Ovary (tissue), 7 donors: ENCODE measurements at regions not wholly inside any gene's neighbourhood (a gene's known extent, or its start where the extent isn't known, plus 50 kb on each side); places are given as distances from the start of the nearest gene placed in this dataset.

ENCODE experiments used
- DNase-seq, 5 donors: peaks; one replicate each; pipeline ENCODE4 v3.0.0-alpha.2; 2019 to 2020
- H3K27ac ChIP-seq, 2 donors: fragments of 200-600 bp; one replicate each; pipeline versions ENCODE4 v1.5.1 to v1.8.0; 2019 to 2022
- H3K27me3 ChIP-seq: fragments of 200-600 bp; one replicate; pipeline ENCODE4 v1.8.0; 2022
- H3K36me3 ChIP-seq: fragments of 200-600 bp; sonication (generic); one replicate; pipeline ENCODE4 v1.5.1; 2019
- H3K4me1 ChIP-seq: one replicate; pipeline ENCODE4 v1.8.1; 2013; ENCODE audit warnings: mild to moderate bottlenecking, moderate library complexity; ENCODE audit not compliant: insufficient read depth
- H3K4me3 ChIP-seq: fragments of 200-600 bp; sonication (generic); one replicate; pipeline ENCODE4 v1.5.1; 2017
- H3K9me3 ChIP-seq, 2 donors: fragments of 200-600 bp in 1 of 2; sonication (generic) in 1 of 2; one replicate each; pipeline versions ENCODE4 v1.5.1 to v1.8.1; 2013 to 2019; ENCODE audit warnings: mild to moderate bottlenecking in 1 of 2, moderate library complexity in 1 of 2
- EP300 ChIP-seq: sonication (generic); formaldehyde crosslinking; IDR thresholded peaks from one replicate; pipeline ENCODE4 v1.6.1; 2017; ENCODE audit warnings: antibody characterized with exemption
- POLR2A ChIP-seq: fragments of 450-650 bp; IDR thresholded peaks from one replicate; pipeline ENCODE4 v1.6.1; 2017; ENCODE audit warnings: antibody characterized with exemption, mild to moderate bottlenecking, moderate library complexity
- WGBS, 3 donors: extraction: QIAGEN DNeasy Blood & Tissue Kit in 1 of 3; methylation state at CpG; one replicate each; pipeline versions ENCODE4 v1.1.5 to v1.1.7; 2013 to 2017; 5-methylcytosine and 5-hydroxymethylcytosine counted together
- intact Hi-C, 4 donors: fragments of 100-400 bp; cut with DNase I; formaldehyde crosslinking; loops; one replicate each; pipeline versions ENCODE4 v1.11.0 to v1.15.1; 2022 to 2023
- TF ChIP-seq, protein P1 (sequence below), 3 donors: fragments of 450-650 bp in 2 of 3; fragments of 200-600 bp in 1 of 3; IDR thresholded peaks; one replicate each; pipeline versions ENCODE4 v1.5.1 to v1.8.0; 2016 to 2022; ENCODE audit warnings: antibody characterized with exemption in 3 of 3, mild to moderate bottlenecking in 1 of 3
- donor health status: DM: no; HTN: no; CAD: no; lungs with moderate emphysema.
- donor health status: DM: no; HTN: no; CAD: no.
- donor health status: Bipolar disorder and iron deficiency.
- donor health status: DM: no; HTN: no; CAD: no.
- donor health status: DM: yes; HTN: yes; CAD: no.

GRCh38 chr4:149980121-149980682 is 98.0 kb upstream of the DCLK2 start:
- intact Hi-C loops = loop anchor here in 1 of 4 donors (10.0 kb wide), 1 partner anchor 885 kb away; no protein-coding TSS in a partner anchor
- H3K9me3 ChIP-seq = no peaks in the 10 kb centered on the region
- no peak for DNase-seq
- H3K36me3 ChIP-seq = no peaks in the 10 kb centered on the region
- no peak for TF ChIP-seq POLR2A
- TF ChIP-seq EP300 = no peak
- TF ChIP-seq, protein P1, sequence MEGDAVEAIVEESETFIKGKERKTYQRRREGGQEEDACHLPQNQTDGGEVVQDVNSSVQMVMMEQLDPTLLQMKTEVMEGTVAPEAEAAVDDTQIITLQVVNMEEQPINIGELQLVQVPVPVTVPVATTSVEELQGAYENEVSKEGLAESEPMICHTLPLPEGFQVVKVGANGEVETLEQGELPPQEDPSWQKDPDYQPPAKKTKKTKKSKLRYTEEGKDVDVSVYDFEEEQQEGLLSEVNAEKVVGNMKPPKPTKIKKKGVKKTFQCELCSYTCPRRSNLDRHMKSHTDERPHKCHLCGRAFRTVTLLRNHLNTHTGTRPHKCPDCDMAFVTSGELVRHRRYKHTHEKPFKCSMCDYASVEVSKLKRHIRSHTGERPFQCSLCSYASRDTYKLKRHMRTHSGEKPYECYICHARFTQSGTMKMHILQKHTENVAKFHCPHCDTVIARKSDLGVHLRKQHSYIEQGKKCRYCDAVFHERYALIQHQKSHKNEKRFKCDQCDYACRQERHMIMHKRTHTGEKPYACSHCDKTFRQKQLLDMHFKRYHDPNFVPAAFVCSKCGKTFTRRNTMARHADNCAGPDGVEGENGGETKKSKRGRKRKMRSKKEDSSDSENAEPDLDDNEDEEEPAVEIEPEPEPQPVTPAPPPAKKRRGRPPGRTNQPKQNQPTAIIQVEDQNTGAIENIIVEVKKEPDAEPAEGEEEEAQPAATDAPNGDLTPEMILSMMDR (IDR thresholded peaks at IDR 0.05) = no peak
- no peaks in the 10 kb centered on the region for H3K27me3 ChIP-seq
- no peaks in the 10 kb centered on the region for H3K4me1 ChIP-seq
- no peak overlapping the region for H3K27ac ChIP-seq
- 47 to 79% (median 73%) methylated on average over 7 of the region's 7 CpGs for WGBS, 3 donors
- H3K4me3 ChIP-seq = no peak overlapping the region

DNA sequence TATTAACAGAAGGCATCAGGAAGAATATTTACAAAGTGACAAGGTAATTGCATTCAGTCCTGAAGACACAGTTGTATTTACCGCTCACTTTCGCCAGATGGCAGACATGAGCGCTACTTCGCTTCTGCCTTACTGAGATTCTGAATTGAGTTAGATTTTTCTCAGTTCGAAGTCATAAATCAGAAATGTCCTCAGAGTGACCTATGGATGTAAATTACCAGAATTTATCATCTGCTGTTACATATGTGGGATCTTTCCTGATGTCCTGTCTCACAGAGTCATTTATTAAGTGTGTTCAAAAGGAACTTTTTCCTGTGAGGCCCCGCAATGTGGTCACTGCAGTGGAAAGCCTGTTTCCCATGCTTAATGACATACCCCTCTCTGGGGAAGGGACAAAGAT is 97.3 kb upstream of the DCLK2 start:
- TF ChIP-seq, protein P1 (IDR thresholded peaks at IDR 0.05) = peak; percentile 44 to 65 (median 56)
- TF ChIP-seq POLR2A (no peak), EP300 (no peak)
- WGBS, 3 donors = 18 to 25% (median 21%) methylated on average over 6 of the region's 6 CpGs
- no peak overlapping the region for H3K27ac ChIP-seq
- DNase-seq = peak; percentile 14 to 57 (median 42)
- intact Hi-C loops = loop anchor here in 1 of 4 donors (10.0 kb wide), 1 partner anchor 884 kb away; no protein-coding TSS in a partner anchor
- H3K27me3 ChIP-seq = no peaks in the 10 kb centered on the region
- H3K9me3 ChIP-seq = no peaks in the 10 kb centered on the region
- no peaks in the 10 kb centered on the region for H3K4me1 ChIP-seq
- no peaks in the 10 kb centered on the region for H3K36me3 ChIP-seq
- no peak overlapping the region for H3K4me3 ChIP-seq

DNA sequence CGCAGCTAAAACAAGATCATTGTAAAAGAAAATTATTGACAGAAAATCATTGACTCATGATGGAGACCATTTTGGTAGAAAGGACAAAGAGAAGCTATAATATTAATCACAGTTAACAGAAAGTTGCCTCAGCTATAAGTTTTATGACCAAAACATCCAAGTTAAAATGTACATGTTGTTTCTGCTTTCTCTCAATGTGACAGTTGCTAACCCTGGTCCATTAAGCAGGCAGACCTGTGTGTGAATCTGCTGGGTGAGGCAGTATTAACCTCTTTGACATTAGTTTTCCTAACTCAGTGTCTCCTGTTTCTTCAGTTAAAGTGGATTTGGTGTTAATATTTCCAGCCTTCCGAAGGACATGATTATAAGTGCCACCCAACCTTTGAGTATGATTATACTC is 94.8 kb upstream of the DCLK2 start:
- Histone ChIP-seq H3K36me3 (no peaks in the 10 kb centered on the region), H3K27ac (no peak overlapping the region), H3K27me3 (no peaks in the 10 kb centered on the region), H3K4me1 (peaks cover 6% of the 10 kb centered on the region), H3K4me3 (no peak overlapping the region), H3K9me3 (no peaks in the 10 kb centered on the region)
- WGBS, 3 donors = 95 to 98% (median 96%) methylated on average over 2 of the region's 2 CpGs
- TF ChIP-seq, protein P1 (IDR thresholded peaks at IDR 0.05) = no peak
- TF ChIP-seq EP300 (no peak), POLR2A (no peak)
- intact Hi-C loops = loop anchor here in 1 of 4 donors (10.0 kb wide), 1 partner anchor 881 kb away; no protein-coding TSS in a partner anchor
- no peak for DNase-seq

DNA sequence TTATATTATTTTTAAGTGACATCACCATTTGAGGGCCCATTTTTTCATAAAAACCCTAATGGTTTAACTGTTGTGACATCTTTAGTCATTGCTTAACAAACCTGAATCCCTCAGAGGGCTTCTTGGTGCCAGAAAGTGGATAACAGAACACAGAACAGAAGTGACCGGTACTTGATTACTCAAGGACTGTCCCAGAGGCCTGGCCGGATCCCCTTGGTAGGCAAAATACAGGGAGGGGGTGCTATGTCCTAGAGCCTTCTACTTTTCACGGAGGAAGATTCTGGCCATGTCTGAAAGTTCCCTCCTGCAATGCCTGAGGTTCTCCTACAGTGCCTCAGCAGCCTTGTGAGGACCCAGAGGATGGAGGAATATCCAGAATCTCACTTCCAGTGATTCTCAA is 94.3 kb upstream of the DCLK2 start:
- H3K4me3 ChIP-seq = no peak overlapping the region
- 93 to 99% (median 96%) methylated on average over 3 of the region's 3 CpGs for WGBS, 3 donors
- H3K36me3 ChIP-seq = no peaks in the 10 kb centered on the region
- H3K27ac ChIP-seq = no peak overlapping the region
- TF ChIP-seq, protein P1 (IDR thresholded peaks at IDR 0.05) = no peak
- TF ChIP-seq POLR2A (no peak), EP300 (no peak)
- peaks cover 6% of the 10 kb centered on the region for H3K4me1 ChIP-seq
- intact Hi-C loops = loop anchor here in 1 of 4 donors (10.0 kb wide), 1 partner anchor 881 kb away; no protein-coding TSS in a partner anchor
- no peaks in the 10 kb centered on the region for H3K9me3 ChIP-seq
- H3K27me3 ChIP-seq = no peaks in the 10 kb centered on the region
- no peak for DNase-seq
